ENCODE measurements at regions not wholly inside any gene's neighbourhood (a gene's known extent, or its start where the extent isn't known, plus 50 kb on each side); places are given as distances from the start of the nearest gene placed in this dataset.

GRCh38 chr13:84528408-84529070, 646.3 kb upstream of the SLITRK1 start:
- intact Hi-C loops (cut with micrococcal nuclease; ENCODE audit: unreplicated experiment) = no loop called here
- no peak overlapping the region for H3K27ac Mint-ChIP-seq (ENCODE audit: unreplicated experiment)

DNA sequence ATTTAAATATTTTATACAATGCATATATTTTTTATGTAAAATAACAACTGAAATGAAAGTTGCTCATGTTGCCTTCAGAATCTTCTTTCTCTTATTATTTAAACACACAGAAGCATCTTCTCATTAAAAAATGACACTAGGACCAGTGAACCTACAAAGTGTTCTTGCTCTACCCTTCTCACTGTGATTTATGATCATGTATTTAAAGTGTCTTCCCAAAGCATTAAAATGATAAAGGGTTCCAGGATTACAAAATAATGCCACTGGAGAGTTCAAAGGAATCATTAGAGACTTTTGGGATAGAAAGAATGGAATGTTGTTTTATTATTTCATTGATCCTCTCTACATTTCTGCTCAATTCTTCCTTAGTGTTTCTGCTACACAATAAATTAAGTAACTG, 643.6 kb upstream of the SLITRK1 start:
- Histone ChIP-seq H3K4me3 (ENCODE audit: low read depth, low read length) (no peak overlapping the region), H3K4me1 (no peaks in the 10 kb centered on the region), H3K27me3 (replicated peaks; ENCODE audit: control insufficient read depth, insufficient read depth, low read length) (no peaks in the 10 kb centered on the region), H3K36me3 (ENCODE audit: control insufficient read depth, insufficient read depth, low read length) (no peaks in the 10 kb centered on the region), H3K9me3 (no peaks in the 10 kb centered on the region)
- H3K27me3 Mint-ChIP-seq (ENCODE audit: insufficient read depth, unreplicated experiment) = peaks cover 4% of the 10 kb centered on the region
- no peak overlapping the region for H3K4me3 Mint-ChIP-seq (ENCODE audit: unreplicated experiment)
- no peaks in the 10 kb centered on the region for H3K36me3 Mint-ChIP-seq (ENCODE audit: insufficient read depth, unreplicated experiment)
- TF ChIP-seq, protein P1, sequence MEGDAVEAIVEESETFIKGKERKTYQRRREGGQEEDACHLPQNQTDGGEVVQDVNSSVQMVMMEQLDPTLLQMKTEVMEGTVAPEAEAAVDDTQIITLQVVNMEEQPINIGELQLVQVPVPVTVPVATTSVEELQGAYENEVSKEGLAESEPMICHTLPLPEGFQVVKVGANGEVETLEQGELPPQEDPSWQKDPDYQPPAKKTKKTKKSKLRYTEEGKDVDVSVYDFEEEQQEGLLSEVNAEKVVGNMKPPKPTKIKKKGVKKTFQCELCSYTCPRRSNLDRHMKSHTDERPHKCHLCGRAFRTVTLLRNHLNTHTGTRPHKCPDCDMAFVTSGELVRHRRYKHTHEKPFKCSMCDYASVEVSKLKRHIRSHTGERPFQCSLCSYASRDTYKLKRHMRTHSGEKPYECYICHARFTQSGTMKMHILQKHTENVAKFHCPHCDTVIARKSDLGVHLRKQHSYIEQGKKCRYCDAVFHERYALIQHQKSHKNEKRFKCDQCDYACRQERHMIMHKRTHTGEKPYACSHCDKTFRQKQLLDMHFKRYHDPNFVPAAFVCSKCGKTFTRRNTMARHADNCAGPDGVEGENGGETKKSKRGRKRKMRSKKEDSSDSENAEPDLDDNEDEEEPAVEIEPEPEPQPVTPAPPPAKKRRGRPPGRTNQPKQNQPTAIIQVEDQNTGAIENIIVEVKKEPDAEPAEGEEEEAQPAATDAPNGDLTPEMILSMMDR (IDR thresholded peaks at IDR 0.05; ENCODE audit: insufficient read depth in 1 of 2, low read depth in 1 of 2, low read length in 1 of 2, severe bottlenecking in 1 of 2, unreplicated experiment in 1 of 2) = no peak
- CTCF ChIA-PET = no interaction called here
- no TSS peak for BruUV-seq (replicated peaks)
- intact Hi-C loops (cut with micrococcal nuclease; ENCODE audit: unreplicated experiment) = no loop called here
- H3K9me3 Mint-ChIP-seq (ENCODE audit: unreplicated experiment) = no peaks in the 10 kb centered on the region
- H3K4me1 Mint-ChIP-seq (ENCODE audit: low read depth, unreplicated experiment) = no peaks in the 10 kb centered on the region
- no peak overlapping the region for H3K27ac Mint-ChIP-seq (ENCODE audit: unreplicated experiment)
- POLR2A ChIA-PET = no interaction called here
- no peak for DNase-seq

More at GRCh38 chr13:84528408-84529070, 646.3 kb upstream of the SLITRK1 start:
- Histone ChIP-seq H3K27me3 (replicated peaks; ENCODE audit: control insufficient read depth, insufficient read depth, low read length) (no peaks in the 10 kb centered on the region), H3K36me3 (ENCODE audit: control insufficient read depth, insufficient read depth, low read length) (no peaks in the 10 kb centered on the region), H3K9me3 (no peaks in the 10 kb centered on the region), H3K4me1 (no peaks in the 10 kb centered on the region), H3K4me3 (ENCODE audit: low read depth, low read length) (no peak overlapping the region)
- TF ChIP-seq, protein P1 (IDR thresholded peaks at IDR 0.05; ENCODE audit: insufficient read depth in 1 of 2, low read depth in 1 of 2, low read length in 1 of 2, severe bottlenecking in 1 of 2, unreplicated experiment in 1 of 2) = no peak
- no peaks in the 10 kb centered on the region for H3K36me3 Mint-ChIP-seq (ENCODE audit: insufficient read depth, unreplicated experiment)
- peaks cover 4% of the 10 kb centered on the region for H3K27me3 Mint-ChIP-seq (ENCODE audit: insufficient read depth, unreplicated experiment)
- POLR2A ChIA-PET = no interaction called here
- DNase-seq = no peak
- no peaks in the 10 kb centered on the region for H3K4me1 Mint-ChIP-seq (ENCODE audit: low read depth, unreplicated experiment)
- no TSS peak for BruUV-seq (replicated peaks)
- no peak overlapping the region for H3K4me3 Mint-ChIP-seq (ENCODE audit: unreplicated experiment)
- CTCF ChIA-PET = no interaction called here
- no peaks in the 10 kb centered on the region for H3K9me3 Mint-ChIP-seq (ENCODE audit: unreplicated experiment)

- Mint-ChIP-seq H3K36me3 (ENCODE audit: insufficient read depth, unreplicated experiment) (no peaks in the 10 kb centered on the region), H3K27ac (ENCODE audit: unreplicated experiment) (no peak overlapping the region), H3K4me1 (ENCODE audit: low read depth, unreplicated experiment) (no peaks in the 10 kb centered on the region), H3K27me3 (ENCODE audit: insufficient read depth, unreplicated experiment) (peaks cover 4% of the 10 kb centered on the region), H3K4me3 (ENCODE audit: unreplicated experiment) (no peak overlapping the region), H3K9me3 (ENCODE audit: unreplicated experiment) (no peaks in the 10 kb centered on the region)
- no TSS peak for BruUV-seq (replicated peaks)
- intact Hi-C loops (cut with micrococcal nuclease; ENCODE audit: unreplicated experiment) = no loop called here
- Histone ChIP-seq H3K27me3 (replicated peaks; ENCODE audit: control insufficient read depth, insufficient read depth, low read length) (no peaks in the 10 kb centered on the region), H3K4me3 (ENCODE audit: low read depth, low read length) (no peak overlapping the region), H3K36me3 (ENCODE audit: control insufficient read depth, insufficient read depth, low read length) (no peaks in the 10 kb centered on the region), H3K9me3 (no peaks in the 10 kb centered on the region), H3K4me1 (no peaks in the 10 kb centered on the region)
- ChIA-PET CTCF (no interaction called here), POLR2A (no interaction called here)
- TF ChIP-seq, protein P1 (IDR thresholded peaks at IDR 0.05; ENCODE audit: insufficient read depth in 1 of 2, low read depth in 1 of 2, low read length in 1 of 2, severe bottlenecking in 1 of 2, unreplicated experiment in 1 of 2) = no peak
- no peak for DNase-seq
Observed at GRCh38 chr13:84524586-84524985, 642.3 kb upstream of the SLITRK1 start.

Measured in Caco-2 (cell line).